ENCODE measurements at regions not wholly inside any gene's neighbourhood (a gene's known extent, or its start where the extent isn't known, plus 50 kb on each side); places are given as distances from the start of the nearest gene placed in this dataset.

- TF ChIP-seq CTCF (IDR thresholded peaks at IDR 0.05) = no peak
- TF ChIP-seq POLR2A (IDR thresholded peaks at IDR 0.05) = no peak
Measured at GRCh38 chr5:89728750-89729149, 680.8 kb downstream of the CETN3 start.

All from stomach (tissue), 4 donors.